ENCODE measurements at regions not wholly inside any gene's neighbourhood (a gene's known extent, or its start where the extent isn't known, plus 50 kb on each side); places are given as distances from the start of the nearest gene placed in this dataset.

- DNase-seq (ENCODE audit: low spot score): no peak
These were observed 91.1 kb upstream of the MGMT start for GRCh38 chr10:129375912-129376311.

- no peak for DNase-seq (ENCODE audit: low spot score)
These were observed 86.8 kb upstream of the MGMT start for GRCh38 chr10:129380279-129380678.

- no peak for DNase-seq (ENCODE audit: low spot score)
These were observed 85.3 kb upstream of the MGMT start for GRCh38 chr10:129381741-129382140.

DNA sequence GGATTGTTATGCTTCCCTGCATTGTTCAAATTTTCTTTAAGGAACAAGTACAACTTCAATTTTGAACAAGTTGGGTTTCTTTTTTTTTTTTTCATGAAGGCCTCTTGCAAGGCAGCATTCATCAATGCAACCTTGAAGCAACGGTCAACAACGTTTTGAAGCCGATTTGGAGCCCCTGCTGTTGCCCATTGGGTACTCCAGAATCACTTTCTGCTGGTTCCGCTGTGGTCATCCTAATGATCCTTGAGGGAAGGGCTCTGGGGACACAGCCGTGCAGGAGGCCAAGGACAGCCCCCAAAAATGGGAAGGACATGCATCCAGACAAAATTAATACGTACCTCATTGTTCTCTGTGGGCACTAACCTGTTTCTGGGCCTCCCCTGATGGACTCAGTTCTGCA is 84.6 kb upstream of the MGMT start:
- no peak for DNase-seq (ENCODE audit: low spot score)

DNA sequence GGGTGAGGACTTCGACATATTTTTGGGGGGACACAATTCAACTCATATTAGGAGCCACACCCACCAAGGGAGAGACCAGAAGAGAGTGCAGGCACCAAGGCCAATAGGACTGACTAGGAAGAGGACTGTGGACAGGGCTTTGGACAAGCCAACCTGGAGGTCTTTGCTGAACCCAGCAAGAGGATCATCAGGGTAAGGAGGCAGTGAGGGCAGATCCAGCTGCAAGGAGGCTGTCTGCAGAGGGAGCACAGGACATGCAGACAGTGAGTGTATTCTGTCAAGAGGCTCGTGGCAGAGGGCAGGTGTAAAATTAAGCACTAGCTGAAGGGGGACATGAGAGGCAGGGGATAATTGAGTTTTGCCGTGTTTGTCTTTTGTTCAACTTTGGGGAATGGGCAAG is 83.4 kb upstream of the MGMT start:
- DNase-seq (ENCODE audit: low spot score): no peak

DNA sequence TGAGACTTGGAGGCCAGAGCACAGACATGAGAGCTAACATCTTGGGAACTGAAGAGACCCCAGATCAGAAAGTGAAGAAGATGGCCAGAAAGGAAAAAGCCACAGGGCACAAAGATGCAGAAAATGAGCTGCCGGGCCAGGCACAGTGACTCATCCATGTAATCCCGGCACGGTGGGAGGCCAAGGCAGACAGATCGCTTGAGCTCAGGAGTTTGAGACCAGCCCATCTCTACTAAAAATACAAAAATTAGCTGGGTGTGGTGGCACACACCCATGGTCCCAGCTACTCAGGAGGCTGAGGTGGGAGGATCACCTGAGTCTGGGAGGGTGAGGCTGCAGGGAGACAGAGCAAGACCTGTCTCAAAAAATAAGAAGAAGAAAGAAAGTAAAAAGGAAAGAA is 81.4 kb upstream of the MGMT start:
- no peak for DNase-seq (ENCODE audit: low spot score)

GRCh38 chr10:129386415-129387257 is 80.4 kb upstream of the MGMT start:
- DNase-seq (ENCODE audit: low spot score): no peak

GRCh38 chr10:129387258-129387525 is 79.8 kb upstream of the MGMT start:
- DNase-seq (ENCODE audit: low spot score): no peak

- no peak for DNase-seq (ENCODE audit: low spot score)
These were observed 78.6 kb upstream of the MGMT start for GRCh38 chr10:129388435-129388834.

- DNase-seq (ENCODE audit: low spot score): no peak
These were observed 77.8 kb upstream of the MGMT start for GRCh38 chr10:129389194-129389593.

DNA sequence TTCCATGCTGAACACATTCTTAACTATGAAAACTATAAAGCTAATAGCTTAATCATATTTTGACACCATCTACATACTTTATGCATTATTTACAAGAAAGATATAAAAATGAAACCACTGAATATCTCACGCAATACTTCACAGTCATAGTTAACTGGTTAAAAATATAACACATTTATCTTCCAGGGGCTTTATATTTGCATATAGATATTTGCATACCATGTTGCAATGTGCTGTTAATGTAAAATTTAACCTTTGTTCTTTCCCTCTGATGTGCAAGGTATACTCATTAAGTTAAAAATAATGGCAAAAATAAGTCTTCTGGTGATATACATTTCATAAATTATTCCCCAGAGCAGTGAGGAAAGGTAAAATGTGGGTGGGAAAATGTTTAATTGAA is 76.9 kb upstream of the MGMT start:
- DNase-seq (ENCODE audit: low spot score): no peak

- DNase-seq (ENCODE audit: low spot score): no peak
These were observed 76.3 kb upstream of the MGMT start for GRCh38 chr10:129390726-129391125.

GRCh38 chr10:129391464-129391863 is 75.6 kb upstream of the MGMT start:
- no peak for DNase-seq (ENCODE audit: low spot score)

- DNase-seq (ENCODE audit: low spot score): no peak
These were observed 74.2 kb upstream of the MGMT start for GRCh38 chr10:129392855-129393254.

- DNase-seq (ENCODE audit: low spot score): no peak
These were observed 73.2 kb upstream of the MGMT start for GRCh38 chr10:129393812-129394211.

- DNase-seq (ENCODE audit: low spot score): no peak
These were observed 72.3 kb upstream of the MGMT start for GRCh38 chr10:129394518-129395328.

DNA sequence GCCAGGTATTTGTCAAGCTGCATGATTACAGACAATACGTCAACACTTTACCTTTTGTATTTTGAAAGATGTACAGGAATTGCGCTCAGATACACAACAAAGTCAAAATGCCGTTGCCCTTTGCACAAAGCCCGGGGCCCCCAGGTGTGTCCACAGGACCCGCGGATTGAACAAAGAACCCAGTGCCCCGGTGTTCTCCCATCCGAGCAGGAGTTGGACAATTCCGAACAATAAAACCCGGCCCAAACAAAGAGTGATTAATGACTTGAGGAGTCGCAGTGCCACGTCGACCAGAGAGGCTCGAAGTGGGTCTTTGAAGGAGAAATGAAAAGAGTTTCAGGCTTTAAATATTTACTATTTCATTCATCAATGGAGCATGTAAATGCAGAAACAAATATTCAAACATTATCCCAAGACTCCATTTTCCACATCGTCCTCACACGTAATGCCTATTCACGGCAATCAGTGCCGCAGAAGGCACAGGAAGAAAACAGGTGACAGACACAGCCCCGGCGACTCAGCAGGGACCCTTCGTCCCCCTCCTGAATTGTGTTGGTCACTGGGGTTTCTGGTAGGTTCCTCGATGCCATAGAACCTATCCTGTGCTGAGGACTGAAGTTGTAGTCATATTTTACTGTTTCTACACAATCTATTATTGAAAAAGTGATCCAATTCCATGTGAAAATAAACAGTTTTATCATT is 70.9 kb upstream of the MGMT start:
- no peak for DNase-seq (ENCODE audit: low spot score)

DNA sequence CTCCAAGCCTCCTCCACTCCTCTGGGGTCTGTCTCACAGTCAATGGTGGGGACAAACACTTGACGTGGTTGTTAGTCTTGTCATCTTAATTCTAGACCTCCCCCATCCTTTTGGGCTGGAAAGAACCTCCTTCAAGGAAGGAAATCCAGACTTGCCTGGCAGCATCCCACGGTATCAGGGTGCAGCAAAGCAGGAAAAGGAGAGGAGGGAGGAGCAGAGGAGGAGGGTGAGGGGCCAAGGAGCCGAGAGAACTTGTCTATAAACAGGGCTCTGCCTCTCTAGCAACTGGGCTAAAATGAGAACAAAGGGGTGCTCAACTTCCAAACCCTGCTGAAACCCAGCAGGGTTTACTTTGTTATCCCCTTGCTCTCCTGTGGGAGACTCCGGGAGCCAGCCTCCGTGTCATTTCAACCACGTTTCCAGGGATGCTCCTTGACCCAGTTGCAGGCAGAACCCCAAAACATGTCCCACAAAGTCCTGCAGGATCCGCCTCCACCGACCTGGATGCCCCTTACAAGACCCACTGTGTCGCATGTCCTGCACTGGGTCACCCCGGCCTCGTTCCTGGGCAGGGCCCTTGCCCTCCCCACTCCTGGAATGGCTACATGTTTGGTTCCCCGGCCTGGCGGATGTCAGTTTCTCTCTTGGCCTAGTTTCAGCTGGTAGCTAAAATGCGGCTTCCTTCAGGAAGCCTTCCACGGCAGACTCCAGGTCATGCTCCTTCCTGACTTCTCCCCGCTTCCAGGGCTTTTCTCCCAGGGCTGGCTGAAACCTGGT is 69.7 kb upstream of the MGMT start:
- DNase-seq (ENCODE audit: low spot score): no peak

DNA sequence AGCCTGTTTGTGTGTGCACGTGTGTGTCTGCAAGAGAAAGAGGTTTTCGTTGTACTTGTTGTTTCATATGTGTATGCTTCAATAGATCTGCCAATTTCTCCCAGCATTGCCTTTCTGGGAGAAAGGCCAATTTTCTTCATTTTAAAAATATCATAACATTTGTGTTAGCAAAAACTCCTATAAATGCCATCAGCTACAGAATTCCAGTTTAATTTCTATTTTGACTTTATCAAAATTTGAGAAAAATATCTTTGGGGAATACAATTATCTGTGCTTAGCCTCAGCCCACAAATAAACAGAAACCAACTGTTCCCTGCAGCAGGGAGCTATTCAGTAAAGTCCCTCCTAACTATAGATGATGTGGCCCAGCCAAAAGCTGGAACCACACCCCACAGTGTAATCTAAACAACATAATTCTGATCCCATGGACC is 68.3 kb upstream of the MGMT start:
- no peak for DNase-seq (ENCODE audit: low spot score)

GRCh38 chr10:129400426-129400825 is 66.6 kb upstream of the MGMT start:
- no peak for DNase-seq (ENCODE audit: low spot score)

DNA sequence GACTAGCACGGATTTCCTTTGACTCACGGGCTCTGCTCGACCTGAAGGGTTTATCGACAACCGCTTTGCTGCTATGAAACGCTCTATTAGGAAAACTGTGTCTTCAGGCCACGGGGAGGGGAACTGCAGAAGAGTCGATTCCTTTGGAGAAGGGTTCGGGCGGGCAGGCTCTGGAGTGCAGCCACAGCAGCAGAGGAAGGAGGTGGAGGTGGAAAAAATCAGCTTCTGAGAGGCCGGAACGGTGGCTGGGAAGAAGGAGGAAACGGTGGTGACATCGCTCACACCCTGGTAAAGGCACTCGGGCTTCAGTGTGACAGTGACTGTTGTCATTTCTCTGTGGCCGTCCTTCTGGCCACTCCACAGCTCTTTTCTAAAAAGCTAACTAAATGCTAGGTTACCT is 64.6 kb upstream of the MGMT start:
- DNase-seq (ENCODE audit: low spot score): no peak

All from mesenteric fat pad (tissue), 1 donor.